Central memory CD4-positive, alpha-beta T cell (primary cell): ENCODE measurements at regions not wholly inside any gene's neighbourhood (a gene's known extent, or its start where the extent isn't known, plus 50 kb on each side); places are given as distances from the start of the nearest gene placed in this dataset.
"Not testable (repeated sequence)": the region's sequence is repeated elsewhere in the genome, so short reads cannot be mapped to it uniquely, and the experiment has no call there.

Experiments
- DNase-seq: peaks from one replicate; pipeline ENCODE4 v3.0.0; 2022

- DNase-seq = no peak
Observed at GRCh38 chr12:65690477-65690876, 133.8 kb upstream of the HMGA2 start.

GRCh38 chr12:65694130-65694529, 130.2 kb upstream of the HMGA2 start:
- no peak for DNase-seq

GRCh38 chr12:65695113-65695865, 129.0 kb upstream of the HMGA2 start:
- DNase-seq = no peak

GRCh38 chr12:65696227-65696626, 128.1 kb upstream of the HMGA2 start:
- no peak for DNase-seq

- no peak for DNase-seq
Observed at GRCh38 chr12:65699251-65699650, 125.0 kb upstream of the HMGA2 start.

- no peak for DNase-seq
Observed at GRCh38 chr12:65703176-65703575, 121.1 kb upstream of the HMGA2 start.

- no peak for DNase-seq
Observed at GRCh38 chr12:65705380-65705876, 118.9 kb upstream of the HMGA2 start.

GRCh38 chr12:65707051-65707450, 117.2 kb upstream of the HMGA2 start:
- DNase-seq = no peak

- DNase-seq = no peak
Observed at GRCh38 chr12:65712260-65713004, 111.9 kb upstream of the HMGA2 start.

- DNase-seq = no peak
Observed at GRCh38 chr12:65715961-65716360, 108.3 kb upstream of the HMGA2 start.

- DNase-seq = no peak
Observed at GRCh38 chr12:65720136-65721130, 103.8 kb upstream of the HMGA2 start.

GRCh38 chr12:65721541-65722190, 102.6 kb upstream of the HMGA2 start:
- no peak for DNase-seq

GRCh38 chr12:65725376-65725775, 98.9 kb upstream of the HMGA2 start:
- no peak for DNase-seq

- DNase-seq = no peak
Observed at GRCh38 chr12:65728455-65728847, 95.8 kb upstream of the HMGA2 start.

- no peak for DNase-seq
Observed at GRCh38 chr12:65728848-65729793, 95.2 kb upstream of the HMGA2 start.

- DNase-seq = no peak
Observed at GRCh38 chr12:65731771-65732170, 92.5 kb upstream of the HMGA2 start.

GRCh38 chr12:65733643-65734042, 90.6 kb upstream of the HMGA2 start:
- DNase-seq = not testable (repeated sequence)

- no peak for DNase-seq
Observed at GRCh38 chr12:65734226-65734625, 90.1 kb upstream of the HMGA2 start.

- no peak for DNase-seq
Observed at GRCh38 chr12:65739606-65740005, 84.7 kb upstream of the HMGA2 start.

- DNase-seq = no peak
Observed at GRCh38 chr12:65740506-65740872, 83.8 kb upstream of the HMGA2 start.
